HUES64 (cell line): ENCODE measurements at regions not wholly inside any gene's neighbourhood (a gene's known extent, or its start where the extent isn't known, plus 50 kb on each side); places are given as distances from the start of the nearest gene placed in this dataset.
"Not testable (repeated sequence)": the region's sequence is repeated elsewhere in the genome, so short reads cannot be mapped to it uniquely, and the experiment has no call there.

Experiments used
- H3K27ac ChIP-seq: 2 replicates; pipeline ENCODE4 v1.7.0; 2013; ENCODE audit warnings: low read depth, low read length, inconsistent platforms
- H3K27me3 ChIP-seq: 2 replicates; pipeline ENCODE4 v1.6.1; 2013; ENCODE audit warnings: mild to moderate bottlenecking, low read length; ENCODE audit not compliant: insufficient read depth
- H3K36me3 ChIP-seq: 2 replicates; pipeline ENCODE4 v1.6.1; 2013; ENCODE audit warnings: mild to moderate bottlenecking, low read length; ENCODE audit not compliant: insufficient read depth
- H3K4me1 ChIP-seq: 2 replicates; pipeline ENCODE4 v1.6.1; 2013; ENCODE audit warnings: mild to moderate bottlenecking, low read length, moderate library complexity; ENCODE audit not compliant: insufficient read depth
- H3K4me3 ChIP-seq: 2 replicates; pipeline ENCODE4 v1.5.1; 2013; ENCODE audit warnings: mild to moderate bottlenecking, low read length, moderate library complexity
- H3K9ac ChIP-seq: 2 replicates; pipeline ENCODE4 v1.6.1; 2013; ENCODE audit warnings: mild to moderate bottlenecking, low read depth, low read length
- H3K9me3 ChIP-seq: 2 replicates; pipeline ENCODE4 v1.6.1; 2013; ENCODE audit warnings: low read depth, low read length; ENCODE audit not compliant: insufficient read depth
- WGBS: fragments of 150-250, 120-280 bp; methylation state at CpG from one replicate; pipeline ENCODE4 v1.1.7; 2013; ENCODE audit warnings: missing lambda C conversion rate; 5-methylcytosine and 5-hydroxymethylcytosine counted together

DNA sequence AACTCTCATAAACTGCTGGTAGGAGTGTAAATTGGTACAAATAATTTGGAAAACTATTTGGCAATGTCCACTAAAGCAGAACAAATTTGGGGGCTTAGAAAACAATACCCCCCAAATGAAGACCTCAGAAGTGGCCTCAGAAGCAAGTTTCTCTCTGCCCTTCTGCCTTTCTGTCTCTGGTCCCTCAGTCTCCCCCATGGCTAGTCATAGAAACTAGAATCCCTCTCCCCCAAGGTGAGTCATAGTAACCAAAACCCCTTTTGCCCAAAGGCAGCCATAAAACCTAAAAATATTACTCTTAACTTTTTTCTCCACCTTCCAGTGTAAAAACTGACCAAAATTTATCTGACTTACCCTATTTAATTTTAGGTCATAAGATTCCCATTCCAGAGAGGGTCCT is 350.7 kb upstream of the LRRC3B start:
- H3K27ac ChIP-seq: no peak overlapping the region
- H3K36me3 ChIP-seq: no peaks in the 10 kb centered on the region
- no peaks in the 10 kb centered on the region for H3K4me1 ChIP-seq
- no peaks in the 10 kb centered on the region for H3K9me3 ChIP-seq
- no peak overlapping the region for H3K9ac ChIP-seq
- H3K4me3 ChIP-seq: no peak overlapping the region
- H3K27me3 ChIP-seq: no peaks in the 10 kb centered on the region

- no peak overlapping the region for H3K27ac ChIP-seq
- H3K27me3 ChIP-seq: no peaks in the 10 kb centered on the region
- H3K9me3 ChIP-seq: no peaks in the 10 kb centered on the region
- no peak overlapping the region for H3K4me3 ChIP-seq
- no peak overlapping the region for H3K9ac ChIP-seq
- no peaks in the 10 kb centered on the region for H3K4me1 ChIP-seq
- H3K36me3 ChIP-seq: no peaks in the 10 kb centered on the region
Observed at GRCh38 chr3:26273196-26273595, 349.4 kb upstream of the LRRC3B start.

GRCh38 chr3:26279091-26279490 is 343.5 kb upstream of the LRRC3B start:
- Histone ChIP-seq H3K4me3 (no peak overlapping the region), H3K27me3 (no peaks in the 10 kb centered on the region), H3K9me3 (peaks cover 18% of the 10 kb centered on the region), H3K9ac (no peak overlapping the region), H3K4me1 (no peaks in the 10 kb centered on the region), H3K36me3 (no peaks in the 10 kb centered on the region), H3K27ac (no peak overlapping the region)
- 83% methylated on average over 1 of the region's 1 CpG for WGBS

GRCh38 chr3:26280517-26280916 is 342.1 kb upstream of the LRRC3B start:
- Histone ChIP-seq H3K27ac (no peak overlapping the region), H3K4me3 (no peak overlapping the region), H3K36me3 (no peaks in the 10 kb centered on the region), H3K9ac (no peak overlapping the region), H3K4me1 (no peaks in the 10 kb centered on the region), H3K27me3 (no peaks in the 10 kb centered on the region), H3K9me3 (peaks cover 31% of the 10 kb centered on the region)
- 80% methylated on average over 2 of the region's 2 CpGs for WGBS

DNA sequence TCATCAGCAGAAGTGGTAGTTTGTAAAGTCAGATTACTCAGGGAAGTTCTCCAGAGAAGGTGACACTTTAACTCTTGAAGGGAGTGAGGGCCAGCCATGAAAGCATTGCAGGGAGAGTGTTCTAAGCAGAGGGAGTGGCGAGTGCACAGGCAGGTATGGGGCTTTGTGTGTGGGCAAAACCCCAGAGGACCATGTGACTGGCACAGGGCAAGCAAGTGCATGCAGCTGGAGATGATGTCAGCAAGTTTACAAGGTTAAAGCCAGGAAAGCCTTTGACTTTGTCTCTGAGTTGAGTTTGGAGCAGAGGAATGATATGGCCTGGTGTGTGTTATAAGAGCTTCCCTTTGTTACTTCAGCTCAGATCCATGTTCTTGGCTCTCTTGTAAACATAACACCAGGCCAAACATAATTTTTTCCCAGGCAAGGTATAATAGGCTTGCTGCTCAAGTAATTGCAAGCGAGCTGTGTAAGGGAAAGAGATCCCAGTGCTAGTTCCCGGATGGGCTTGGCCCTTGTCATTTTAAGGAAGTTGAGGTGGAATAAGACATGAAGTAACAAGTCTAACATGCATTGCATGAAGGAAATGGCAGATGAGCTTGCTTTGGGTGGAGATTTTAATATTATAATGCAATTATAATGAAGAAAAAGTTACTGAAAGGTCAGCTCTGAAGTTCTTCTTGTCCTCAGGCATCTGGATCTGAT is 341.1 kb upstream of the LRRC3B start:
- Histone ChIP-seq H3K4me3 (no peak overlapping the region), H3K4me1 (no peaks in the 10 kb centered on the region), H3K9ac (no peak overlapping the region), H3K27me3 (no peaks in the 10 kb centered on the region), H3K9me3 (peaks cover 33% of the 10 kb centered on the region), H3K27ac (no peak overlapping the region), H3K36me3 (no peaks in the 10 kb centered on the region)
- 89% methylated on average over 3 of the region's 3 CpGs for WGBS

GRCh38 chr3:26284503-26284902 is 338.1 kb upstream of the LRRC3B start:
- H3K9me3 ChIP-seq: peaks cover 35% of the 10 kb centered on the region
- not testable (repeated sequence) for H3K27me3 ChIP-seq, H3K36me3 ChIP-seq, H3K9ac ChIP-seq, H3K4me1 ChIP-seq, H3K27ac ChIP-seq, H3K4me3 ChIP-seq
- WGBS: 97% methylated on average over 4 of the region's 4 CpGs

- WGBS: 97% methylated on average over 1 of the region's 1 CpG
- H3K4me1 ChIP-seq: no peaks in the 10 kb centered on the region
Observed at GRCh38 chr3:26291840-26292239, 330.7 kb upstream of the LRRC3B start.

GRCh38 chr3:26292780-26293179 is 329.8 kb upstream of the LRRC3B start:
- H3K27me3 ChIP-seq: no peaks in the 10 kb centered on the region
- H3K4me3 ChIP-seq: no peak overlapping the region
- WGBS: no CpG with 5 or more reads among the region's 1 CpG
- no peaks in the 10 kb centered on the region for H3K4me1 ChIP-seq
- no peak overlapping the region for H3K27ac ChIP-seq
- H3K9me3 ChIP-seq: no peaks in the 10 kb centered on the region
- H3K36me3 ChIP-seq: no peaks in the 10 kb centered on the region
- H3K9ac ChIP-seq: no peak overlapping the region

More at GRCh38 chr3:26291840-26292239, 330.7 kb upstream of the LRRC3B start:
- no peaks in the 10 kb centered on the region for H3K27me3 ChIP-seq
- no peak overlapping the region for H3K27ac ChIP-seq
- no peaks in the 10 kb centered on the region for H3K36me3 ChIP-seq
- no peaks in the 10 kb centered on the region; the same call in 1 of the 2 replicates for H3K9me3 ChIP-seq
- H3K9ac ChIP-seq: no peak overlapping the region
- H3K4me3 ChIP-seq: no peak overlapping the region

DNA sequence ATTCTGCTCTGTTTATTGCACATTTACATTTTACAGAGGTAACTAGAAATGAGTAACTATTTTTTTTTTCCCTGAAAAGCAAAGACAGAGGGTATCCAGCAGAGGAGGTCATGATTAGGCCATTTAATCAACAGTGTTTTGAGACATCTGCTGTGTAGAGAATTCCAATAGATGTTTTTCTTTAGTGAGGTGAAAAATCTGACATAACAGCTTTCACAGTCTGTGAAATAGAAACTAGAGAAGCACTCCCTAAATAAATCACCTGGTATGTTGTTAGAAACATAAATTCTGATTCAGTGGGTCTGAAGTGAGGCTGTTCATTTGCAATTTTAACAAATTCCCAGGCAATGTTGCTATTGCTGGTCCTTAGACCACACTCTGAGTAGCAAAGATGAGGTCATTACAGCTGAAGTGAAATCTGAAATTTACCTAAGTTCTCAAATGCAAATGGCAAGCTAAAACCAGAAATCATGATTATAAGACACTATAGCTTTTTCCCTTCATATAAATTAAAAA is 329.2 kb upstream of the LRRC3B start:
- Histone ChIP-seq H3K4me1 (no peaks in the 10 kb centered on the region), H3K9me3 (no peaks in the 10 kb centered on the region), H3K36me3 (no peaks in the 10 kb centered on the region), H3K27me3 (no peaks in the 10 kb centered on the region), H3K9ac (no peak overlapping the region), H3K4me3 (no peak overlapping the region), H3K27ac (no peak overlapping the region)

DNA sequence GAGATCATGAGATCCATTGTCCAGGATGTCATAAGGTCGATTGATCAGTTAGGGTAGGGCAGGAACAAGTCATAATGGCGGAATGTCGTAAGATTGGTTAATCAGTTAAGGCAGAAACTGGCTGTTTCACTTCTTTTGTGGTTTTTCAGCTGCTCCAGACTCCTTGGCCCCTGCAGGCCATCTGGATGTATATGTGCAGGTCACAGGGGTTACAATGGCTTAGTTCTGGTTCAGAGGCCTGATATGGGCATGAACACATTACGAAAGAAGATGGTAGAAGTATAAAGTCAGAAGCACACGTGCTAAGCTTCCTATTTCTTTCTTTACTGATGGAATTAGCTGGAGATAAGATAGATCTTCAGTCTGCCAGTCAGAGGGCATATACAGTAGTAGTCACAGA is 315.4 kb upstream of the LRRC3B start:
- Histone ChIP-seq H3K4me3 (no peak overlapping the region), H3K9ac (no peak overlapping the region), H3K27ac (no peak overlapping the region), H3K36me3 (no peaks in the 10 kb centered on the region), H3K9me3 (0 out of 2 replicates have a peak, but pooled peaks cover 12% of the 10 kb centered on the region), H3K27me3 (no peaks in the 10 kb centered on the region), H3K4me1 (0 out of 2 replicates have a peak, but pooled peaks cover 5% of the 10 kb centered on the region)
- WGBS: 90% methylated on average over 5 of the region's 5 CpGs

- H3K9ac ChIP-seq: no peak overlapping the region
- no peak overlapping the region for H3K4me3 ChIP-seq
- H3K27ac ChIP-seq: no peak overlapping the region
- no peaks in the 10 kb centered on the region for H3K36me3 ChIP-seq
- 95% methylated on average over 3 of the region's 3 CpGs for WGBS
- 0 out of 2 replicates have a peak, but pooled peaks cover 12% of the 10 kb centered on the region for H3K9me3 ChIP-seq
- H3K4me1 ChIP-seq: 0 out of 2 replicates have a peak, but pooled peaks cover 5% of the 10 kb centered on the region
- no peaks in the 10 kb centered on the region for H3K27me3 ChIP-seq
Observed at GRCh38 chr3:26307787-26308186, 314.8 kb upstream of the LRRC3B start.

- no peak overlapping the region for H3K4me3 ChIP-seq
- WGBS: 48% methylated on average over 3 of the region's 3 CpGs
- no peaks in the 10 kb centered on the region for H3K27me3 ChIP-seq
- no peak overlapping the region for H3K9ac ChIP-seq
- H3K4me1 ChIP-seq: 0 out of 2 replicates have a peak, but pooled peaks cover 5% of the 10 kb centered on the region
- H3K36me3 ChIP-seq: no peaks in the 10 kb centered on the region
- H3K9me3 ChIP-seq: 0 out of 2 replicates have a peak, but pooled peaks cover 12% of the 10 kb centered on the region
- H3K27ac ChIP-seq: no peak overlapping the region
Observed at GRCh38 chr3:26308454-26308853, 314.1 kb upstream of the LRRC3B start.
